H9 (cell line): ENCODE measurements at regions not wholly inside any gene's neighbourhood (a gene's known extent, or its start where the extent isn't known, plus 50 kb on each side); places are given as distances from the start of the nearest gene placed in this dataset.

Source experiments
- DNase-seq: peaks from one replicate; pipeline ENCODE4 v3.0.0-alpha.2; 2017
- H2AFZ ChIP-seq: one replicate; pipeline ENCODE4 v1.6.1; 2013; ENCODE audit warnings: mild to moderate bottlenecking, low read length, control low read depth, moderate library complexity
- H2AK5ac ChIP-seq: 2 replicates; pipeline ENCODE4 v1.6.1; 2013; ENCODE audit warnings: low read length, control low read depth, mixed read lengths; ENCODE audit not compliant: insufficient read length
- H2BK120ac ChIP-seq: one replicate; pipeline ENCODE4 v1.6.1; 2013; ENCODE audit warnings: low read depth, mild to moderate bottlenecking, low read length, control low read depth, inconsistent platforms; ENCODE audit not compliant: poor library complexity, severe bottlenecking
- H2BK12ac ChIP-seq: 2 replicates; pipeline ENCODE4 v1.6.1; 2013; ENCODE audit warnings: low read length, control low read depth, mixed read lengths, low read depth; ENCODE audit not compliant: insufficient read length
- H2BK15ac ChIP-seq: 2 replicates; pipeline ENCODE4 v1.6.1; 2013; ENCODE audit warnings: low read depth, low read length, control low read depth
- H2BK20ac ChIP-seq: one replicate; pipeline ENCODE4 v1.6.1; 2013; ENCODE audit warnings: low read depth, mild to moderate bottlenecking, low read length, control low read depth, inconsistent platforms; ENCODE audit not compliant: poor library complexity, severe bottlenecking
- H2BK5ac ChIP-seq: 2 replicates; pipeline ENCODE4 v1.6.1; 2013; ENCODE audit warnings: low read length, control low read depth, mixed read lengths; ENCODE audit not compliant: insufficient read length
- H3K14ac ChIP-seq: 2 replicates; pipeline ENCODE4 v1.6.1; 2013; ENCODE audit warnings: low read length, control low read depth; ENCODE audit not compliant: insufficient read depth
- H3K18ac ChIP-seq: 2 replicates; pipeline ENCODE4 v1.6.1; 2013; ENCODE audit warnings: low read depth, mild to moderate bottlenecking, mixed read lengths, low read length, control low read depth; ENCODE audit not compliant: insufficient read length
- H3K23ac ChIP-seq: 2 replicates; pipeline ENCODE4 v1.6.1; 2013; ENCODE audit warnings: low read length, control low read depth, mixed read lengths, low read depth; ENCODE audit not compliant: insufficient read length
- H3K23me2 ChIP-seq: 2 replicates; pipeline ENCODE4 v1.6.1; 2013; ENCODE audit warnings: low read depth, mild to moderate bottlenecking, mixed read lengths, low read length, control low read depth; ENCODE audit not compliant: insufficient read length, poor library complexity, severe bottlenecking
- H3K27ac ChIP-seq: 2 replicates; pipeline ENCODE4 v1.5.1; 2013; ENCODE audit warnings: low read length, control low read depth, mixed read lengths, low read depth; ENCODE audit not compliant: insufficient read length
- H3K27me3 ChIP-seq: 2 replicates; pipeline ENCODE4 v1.6.1; 2013; ENCODE audit warnings: low read length, control low read depth, inconsistent platforms; ENCODE audit not compliant: insufficient read depth
- H3K4ac ChIP-seq: 2 replicates; pipeline ENCODE4 v1.6.1; 2013; ENCODE audit warnings: low read depth, mild to moderate bottlenecking, control low read depth, inconsistent platforms, low read length, moderate library complexity
- H3K4me1 ChIP-seq: 2 replicates; pipeline ENCODE4 v1.6.1; 2013; ENCODE audit warnings: low read length, control low read depth, inconsistent platforms; ENCODE audit not compliant: insufficient read depth
- H3K4me2 ChIP-seq: 2 replicates; pipeline ENCODE4 v1.6.1; 2013; ENCODE audit warnings: low read length, control low read depth, mixed read lengths; ENCODE audit not compliant: insufficient read length, insufficient read depth
- H3K56ac ChIP-seq: 2 replicates; pipeline ENCODE4 v1.6.1; 2013; ENCODE audit warnings: low read depth, mild to moderate bottlenecking, mixed read lengths, low read length, control low read depth; ENCODE audit not compliant: insufficient read length
- H3K79me1 ChIP-seq: 2 replicates; pipeline ENCODE4 v1.6.1; 2013; ENCODE audit warnings: low read depth, mild to moderate bottlenecking, moderate library complexity, low read length, control low read depth, inconsistent platforms; ENCODE audit not compliant: insufficient read depth, poor library complexity, severe bottlenecking
- H3K79me2 ChIP-seq: 2 replicates; pipeline ENCODE4 v1.6.1; 2013; ENCODE audit warnings: low read length, control low read depth, inconsistent platforms; ENCODE audit not compliant: insufficient read depth
- H3K9ac ChIP-seq: 2 replicates; pipeline ENCODE4 v1.6.1; 2013; ENCODE audit warnings: low read length, control low read depth, mixed read lengths; ENCODE audit not compliant: insufficient read length; ENCODE audit errors: extremely low read depth
- H3K9me3 ChIP-seq: one replicate; pipeline ENCODE4 v1.6.1; 2013; ENCODE audit warnings: low read depth, low read length, inconsistent platforms; ENCODE audit not compliant: control insufficient read depth
- H3T11ph ChIP-seq: one replicate; pipeline ENCODE4 v1.6.1; 2013; ENCODE audit warnings: mild to moderate bottlenecking, low read length, control low read depth, inconsistent platforms
- H4K20me1 ChIP-seq: one replicate; pipeline ENCODE4 v1.6.1; 2013; ENCODE audit not compliant: control insufficient read depth, insufficient read length, insufficient read depth
- H4K5ac ChIP-seq: 2 replicates; pipeline ENCODE4 v1.6.1; 2013; ENCODE audit warnings: low read depth, mild to moderate bottlenecking, mixed read lengths, low read length, control low read depth; ENCODE audit not compliant: insufficient read length
- H4K8ac ChIP-seq: replicated peaks from 2 replicates; pipeline ENCODE4 v1.6.1; 2013; ENCODE audit warnings: low read length, control low read depth, mixed read lengths, low read depth; ENCODE audit not compliant: insufficient read length
- H4K91ac ChIP-seq: 2 replicates; pipeline ENCODE4 v1.6.1; 2013; ENCODE audit warnings: low read depth, mild to moderate bottlenecking, moderate library complexity, mixed read lengths, low read length, control low read depth; ENCODE audit not compliant: insufficient read length
- H3K27ac Mint-ChIP-seq, 3 experiments: 2 replicates in 2 of 3; 3 replicates in 1 of 3; pipeline ENCODE4 v1.8.0; 2020 to 2021; ENCODE audit warnings: mixed read lengths in 3 of 3, mild to moderate bottlenecking in 1 of 3, moderate library complexity in 1 of 3
- H3K27me3 Mint-ChIP-seq: 2 replicates; pipeline ENCODE4 v1.8.0; 2021; ENCODE audit warnings: low read depth, mild to moderate bottlenecking, moderate library complexity, mixed read lengths
- H3K36me3 Mint-ChIP-seq, 3 experiments: 2 replicates in 2 of 3; 3 replicates in 1 of 3; pipeline ENCODE4 v1.8.0; 2020 to 2021; ENCODE audit warnings: low read depth in 3 of 3, mixed read lengths in 3 of 3; ENCODE audit not compliant: insufficient read depth in 1 of 3
- H3K4me1 Mint-ChIP-seq, 2 experiments: 2 replicates each; pipeline ENCODE4 v1.8.0; 2020; ENCODE audit warnings: mixed read lengths in 2 of 2
- H3K4me3 Mint-ChIP-seq, 2 experiments: 2 replicates in 1 of 2; 3 replicates in 1 of 2; pipeline ENCODE4 v1.8.0; 2020 to 2021; ENCODE audit warnings: mild to moderate bottlenecking in 2 of 2, mixed read lengths in 2 of 2, moderate library complexity in 1 of 2
- H3K9me3 Mint-ChIP-seq, 2 experiments: 2 replicates in 1 of 2; 3 replicates in 1 of 2; pipeline ENCODE4 v1.8.0; 2020; ENCODE audit warnings: mild to moderate bottlenecking in 2 of 2, mixed read lengths in 2 of 2, moderate library complexity in 1 of 2
- TF ChIP-seq, protein P1 (sequence below): fragments of 200-600 bp; sonication (generic); conservative IDR thresholded peaks from 3 replicates; pipeline ENCODE4 v1.8.0; 2021; ENCODE audit warnings: antibody characterized with exemption, mild to moderate bottlenecking

DNA sequence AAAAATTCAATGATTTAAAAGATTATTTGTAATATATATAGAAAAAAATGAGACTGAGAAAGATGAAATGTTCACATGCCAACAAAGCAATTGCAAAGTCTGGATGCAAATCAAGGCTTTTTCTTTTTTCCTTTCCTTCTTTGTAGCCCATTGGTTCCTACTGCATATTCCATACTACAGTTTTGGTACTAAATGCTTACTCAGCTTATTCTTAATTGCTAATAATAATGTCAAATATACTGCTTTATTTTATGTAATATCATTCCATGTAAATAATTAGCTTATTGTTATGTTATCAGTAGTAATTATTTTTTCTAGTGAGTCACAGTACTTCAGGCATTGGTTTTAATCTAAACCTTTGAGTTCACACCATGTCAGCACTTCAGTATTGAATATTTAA, 407.4 kb upstream of the LRRTM1 start:
- H3K79me1 ChIP-seq: no peaks in the 10 kb centered on the region
- H3T11ph ChIP-seq: no peak overlapping the region
- no peak overlapping the region for H3K27ac Mint-ChIP-seq
- H3K27me3 ChIP-seq: no peaks in the 10 kb centered on the region
- no peak overlapping the region for H2BK20ac ChIP-seq
- no peak overlapping the region for H3K23ac ChIP-seq
- H4K20me1 ChIP-seq: no peaks in the 10 kb centered on the region
- no peak overlapping the region for H2AK5ac ChIP-seq
- no peaks in the 10 kb centered on the region for H3K27me3 Mint-ChIP-seq
- H3K4ac ChIP-seq: no peak overlapping the region
- H3K14ac ChIP-seq: no peak overlapping the region
- H4K91ac ChIP-seq: no peak overlapping the region
- TF ChIP-seq, protein P1, sequence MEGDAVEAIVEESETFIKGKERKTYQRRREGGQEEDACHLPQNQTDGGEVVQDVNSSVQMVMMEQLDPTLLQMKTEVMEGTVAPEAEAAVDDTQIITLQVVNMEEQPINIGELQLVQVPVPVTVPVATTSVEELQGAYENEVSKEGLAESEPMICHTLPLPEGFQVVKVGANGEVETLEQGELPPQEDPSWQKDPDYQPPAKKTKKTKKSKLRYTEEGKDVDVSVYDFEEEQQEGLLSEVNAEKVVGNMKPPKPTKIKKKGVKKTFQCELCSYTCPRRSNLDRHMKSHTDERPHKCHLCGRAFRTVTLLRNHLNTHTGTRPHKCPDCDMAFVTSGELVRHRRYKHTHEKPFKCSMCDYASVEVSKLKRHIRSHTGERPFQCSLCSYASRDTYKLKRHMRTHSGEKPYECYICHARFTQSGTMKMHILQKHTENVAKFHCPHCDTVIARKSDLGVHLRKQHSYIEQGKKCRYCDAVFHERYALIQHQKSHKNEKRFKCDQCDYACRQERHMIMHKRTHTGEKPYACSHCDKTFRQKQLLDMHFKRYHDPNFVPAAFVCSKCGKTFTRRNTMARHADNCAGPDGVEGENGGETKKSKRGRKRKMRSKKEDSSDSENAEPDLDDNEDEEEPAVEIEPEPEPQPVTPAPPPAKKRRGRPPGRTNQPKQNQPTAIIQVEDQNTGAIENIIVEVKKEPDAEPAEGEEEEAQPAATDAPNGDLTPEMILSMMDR: no peak
- no peak overlapping the region for H2AFZ ChIP-seq
- no peak overlapping the region for H3K18ac ChIP-seq
- no peak overlapping the region for H3K56ac ChIP-seq
- no peaks in the 10 kb centered on the region for H3K4me1 Mint-ChIP-seq
- H3K9me3 ChIP-seq: no peaks in the 10 kb centered on the region
- H2BK120ac ChIP-seq: no peak overlapping the region
- H3K9me3 Mint-ChIP-seq: no peaks in the 10 kb centered on the region
- H3K4me3 Mint-ChIP-seq: no peak overlapping the region
- no peaks in the 10 kb centered on the region for H3K36me3 Mint-ChIP-seq
- no peaks in the 10 kb centered on the region for H3K79me2 ChIP-seq
- no peak for DNase-seq
- no peak overlapping the region for H3K27ac ChIP-seq
- no peak overlapping the region for H3K9ac ChIP-seq
- H2BK12ac ChIP-seq: no peak overlapping the region
- no peak overlapping the region for H2BK15ac ChIP-seq
- H2BK5ac ChIP-seq: no peak overlapping the region
- no peaks in the 10 kb centered on the region for H3K23me2 ChIP-seq
- no peak overlapping the region for H4K8ac ChIP-seq
- no peak overlapping the region for H4K5ac ChIP-seq
- no peaks in the 10 kb centered on the region for H3K4me1 ChIP-seq
- H3K4me2 ChIP-seq: no peak overlapping the region
